Frontal cortex (tissue), 3 donors: ENCODE measurements at regions not wholly inside any gene's neighbourhood (a gene's known extent, or its start where the extent isn't known, plus 50 kb on each side); places are given as distances from the start of the nearest gene placed in this dataset.
A peak's percentile ranks its signal among the peaks of the same experiment; 100 is the strongest.
"Not testable (repeated sequence)": the region's sequence is repeated elsewhere in the genome, so short reads cannot be mapped to it uniquely, and the experiment has no call there.

Source experiments
- DNase-seq, 2 donors: peaks; one replicate each; pipeline ENCODE4 v3.0.0; 2012; ENCODE audit warnings: low spot score in 2 of 2
- FAIRE-seq: peaks from 2 replicates; lab custom pipeline; 2012; peaks lifted over from hg19 to GRCh38; lab: Jason Lieb, UNC
- donor health status: control.
- donor health status: control.
- donor health status: control.

- DNase-seq (no peak), FAIRE-seq (no peak)
These were observed 63.5 kb downstream of the SPATA31D1 start for GRCh38 chr9:82052081-82052480.

GRCh38 chr9:82054264-82055015, 65.9 kb downstream of the SPATA31D1 start:
- no peak for FAIRE-seq

GRCh38 chr9:82057805-82058204, 69.2 kb downstream of the SPATA31D1 start:
- no peak for DNase-seq
- no peak for FAIRE-seq

More at GRCh38 chr9:82054264-82055015, 65.9 kb downstream of the SPATA31D1 start:
- no peak for DNase-seq

GRCh38 chr9:82061801-82062200, 73.2 kb downstream of the SPATA31D1 start:
- not testable (repeated sequence) for FAIRE-seq, DNase-seq

GRCh38 chr9:82062245-82062644, 73.7 kb downstream of the SPATA31D1 start:
- no peak for FAIRE-seq
- peak in 1 of 2 donors; percentile 19 for DNase-seq

- DNase-seq (no peak), FAIRE-seq (no peak)
These were observed 85.3 kb downstream of the SPATA31D1 start for GRCh38 chr9:82073551-82074543.

- no peak for DNase-seq
- no peak for FAIRE-seq
These were observed 91.7 kb downstream of the SPATA31D1 start for GRCh38 chr9:82080265-82080664.

GRCh38 chr9:82081496-82081895, 92.9 kb downstream of the SPATA31D1 start:
- no peak for DNase-seq
- no peak for FAIRE-seq

- no peak for FAIRE-seq
- DNase-seq, result no peak
These were observed 94.0 kb downstream of the SPATA31D1 start for GRCh38 chr9:82082563-82082962.

GRCh38 chr9:82088591-82088990, 100.0 kb downstream of the SPATA31D1 start:
- FAIRE-seq (no peak), DNase-seq (no peak)

GRCh38 chr9:82090046-82090445, 101.5 kb downstream of the SPATA31D1 start:
- DNase-seq, result no peak
- no peak for FAIRE-seq

GRCh38 chr9:82091100-82091499, 102.5 kb downstream of the SPATA31D1 start:
- FAIRE-seq, result no peak
- DNase-seq, result no peak

GRCh38 chr9:82091610-82092009, 103.0 kb downstream of the SPATA31D1 start:
- FAIRE-seq (no peak), DNase-seq (no peak)

GRCh38 chr9:82101475-82101874, 112.9 kb downstream of the SPATA31D1 start:
- FAIRE-seq (no peak), DNase-seq (no peak)

- FAIRE-seq, result no peak
- no peak for DNase-seq
These were observed 115.7 kb downstream of the SPATA31D1 start for GRCh38 chr9:82104252-82104651.

- FAIRE-seq, result no peak
- DNase-seq, result no peak
These were observed 117.2 kb downstream of the SPATA31D1 start for GRCh38 chr9:82105729-82106128.

- FAIRE-seq (no peak), DNase-seq (no peak)
These were observed 118.0 kb downstream of the SPATA31D1 start for GRCh38 chr9:82106536-82106935.

- DNase-seq, result no peak
- no peak for FAIRE-seq
These were observed 119.9 kb downstream of the SPATA31D1 start for GRCh38 chr9:82108474-82108873.

- DNase-seq (no peak), FAIRE-seq (no peak)
These were observed 120.4 kb downstream of the SPATA31D1 start for GRCh38 chr9:82108941-82109340.

GRCh38 chr9:82109626-82110025, 121.1 kb downstream of the SPATA31D1 start:
- DNase-seq, result no peak
- FAIRE-seq, result no peak

- FAIRE-seq, result no peak
- no peak for DNase-seq
These were observed 122.3 kb downstream of the SPATA31D1 start for GRCh38 chr9:82110881-82111280.
